SK-N-SH treated with all-trans-retinoic acid at 6 μM for 48 hours (cell line): ENCODE measurements at regions not wholly inside any gene's neighbourhood (a gene's known extent, or its start where the extent isn't known, plus 50 kb on each side); places are given as distances from the start of the nearest gene placed in this dataset.

Experiments used
- ARNTL ChIP-seq: fragments of 450-650 bp; formaldehyde crosslinking; IDR thresholded peaks from 2 replicates; pipeline ENCODE4 v1.5.0; 2020; ENCODE audit warnings: low read depth, mild to moderate bottlenecking, moderate library complexity, borderline replicate concordance
- CREB5 ChIP-seq: fragments of 250-450 bp; sonication (Bioruptor Pico); IDR thresholded peaks from 2 replicates; pipeline ENCODE4 v1.5.1; 2020; ENCODE audit warnings: low read depth, mild to moderate bottlenecking, moderate library complexity
- CSRNP3 ChIP-seq: fragments of 250-450 bp; sonication (Bioruptor Pico); IDR thresholded peaks from 2 replicates; pipeline ENCODE4 v1.5.1; 2021; ENCODE audit warnings: mild to moderate bottlenecking, moderate library complexity
- OSR1 ChIP-seq: fragments of 250-450 bp; sonication (Bioruptor Pico); IDR thresholded peaks from 2 replicates; pipeline ENCODE4 v1.8.0; 2022; ENCODE audit warnings: moderate library complexity, mild to moderate bottlenecking, inconsistent platforms
- PATZ1 ChIP-seq: fragments of 250-450 bp; sonication (Bioruptor Pico); IDR thresholded peaks from 2 replicates; pipeline ENCODE4 v1.8.0; 2020; ENCODE audit warnings: mild to moderate bottlenecking, moderate library complexity, borderline replicate concordance
- RARB ChIP-seq: fragments of 250-450 bp; sonication (Bioruptor Pico); IDR thresholded peaks from 2 replicates; pipeline ENCODE4 v1.8.0; 2021; ENCODE audit warnings: mild to moderate bottlenecking, moderate library complexity
- SNAI2 ChIP-seq: fragments of 250-450 bp; sonication (Bioruptor Pico); IDR thresholded peaks from 2 replicates; pipeline ENCODE4 v1.5.0; 2020; ENCODE audit warnings: mild to moderate bottlenecking, moderate library complexity
- ZC3H10 ChIP-seq: fragments of 250-450 bp; sonication (Bioruptor Pico); IDR thresholded peaks from 2 replicates; pipeline ENCODE4 v1.5.1; 2021; ENCODE audit warnings: mild to moderate bottlenecking, moderate library complexity
- ZFP3 ChIP-seq: fragments of 250-450 bp; sonication (Bioruptor Pico); IDR thresholded peaks from 2 replicates; pipeline ENCODE4 v1.5.0; 2020; ENCODE audit warnings: mild to moderate bottlenecking, moderate library complexity

- TF ChIP-seq SNAI2 (no peak), ZFP3 (CRISPR knock-in tag) (no peak), RARB (CRISPR knock-in tag) (no peak), PATZ1 (no peak), ARNTL (no peak), CREB5 (CRISPR knock-in tag) (no peak), OSR1 (CRISPR knock-in tag) (no peak), ZC3H10 (CRISPR knock-in tag) (no peak), CSRNP3 (CRISPR knock-in tag) (no peak)
Observed at GRCh38 chr4:81595798-81596610, 124.3 kb upstream of the RASGEF1B start.
